Naive thymus-derived CD8-positive, alpha-beta T cell (primary cell): ENCODE measurements at regions not wholly inside any gene's neighbourhood (a gene's known extent, or its start where the extent isn't known, plus 50 kb on each side); places are given as distances from the start of the nearest gene placed in this dataset.

Source experiments
- ATAC-seq, 2 donors: fragments of 150-1000 bp; cut with Tn5 transposase in 1 of 2; sonication (Bioruptor Pico), chemical (Tn5 transposase) in 1 of 2; 1 replicate in 1 of 2; 2 replicates in 1 of 2; pipeline ENCODE4 v1.10.0; 2021; ENCODE audit warnings: mild to moderate bottlenecking in 2 of 2, moderate library complexity in 2 of 2
- POLR2A ChIA-PET: fragments of 350-600 bp; sonication (Branson Sonifier 250); formaldehyde crosslinking; loops from one replicate; lab custom pipeline; 2021; ENCODE audit warnings: antibody characterized with exemption; lab: Charles Lee
- DNase-seq, 10 donors: peaks; one replicate each; pipeline versions ENCODE4 v3.0.0 to v3.0.0-alpha.2; 2020 to 2022
- H3K27ac Mint-ChIP-seq, 10 donors: one replicate each; pipeline ENCODE4 v1.8.0; 2020 to 2022; ENCODE audit warnings: mild to moderate bottlenecking in 10 of 10, mixed read lengths in 10 of 10, moderate library complexity in 4 of 10, inconsistent platforms in 1 of 10
- H3K27me3 Mint-ChIP-seq, 5 donors: one replicate each; pipeline ENCODE4 v1.8.0; 2021 to 2022; ENCODE audit warnings: mixed read lengths in 5 of 5
- H3K36me3 Mint-ChIP-seq, 3 donors: one replicate each; pipeline ENCODE4 v1.8.0; 2020 to 2022; ENCODE audit warnings: mixed read lengths in 3 of 3, mild to moderate bottlenecking in 2 of 3, inconsistent platforms in 1 of 3
- H3K4me1 Mint-ChIP-seq, 4 donors: one replicate each; pipeline ENCODE4 v1.8.0; 2021 to 2022; ENCODE audit warnings: mixed read lengths in 4 of 4
- H3K4me3 Mint-ChIP-seq, 10 donors: one replicate each; pipeline ENCODE4 v1.8.0; 2020 to 2022; ENCODE audit warnings: mild to moderate bottlenecking in 10 of 10, mixed read lengths in 10 of 10, moderate library complexity in 6 of 10, inconsistent platforms in 1 of 10
- H3K9me3 Mint-ChIP-seq, 9 donors: one replicate each; pipeline ENCODE4 v1.8.0; 2020 to 2022; ENCODE audit warnings: mixed read lengths in 9 of 9, mild to moderate bottlenecking in 3 of 9, inconsistent platforms in 1 of 9, moderate library complexity in 1 of 9

DNA sequence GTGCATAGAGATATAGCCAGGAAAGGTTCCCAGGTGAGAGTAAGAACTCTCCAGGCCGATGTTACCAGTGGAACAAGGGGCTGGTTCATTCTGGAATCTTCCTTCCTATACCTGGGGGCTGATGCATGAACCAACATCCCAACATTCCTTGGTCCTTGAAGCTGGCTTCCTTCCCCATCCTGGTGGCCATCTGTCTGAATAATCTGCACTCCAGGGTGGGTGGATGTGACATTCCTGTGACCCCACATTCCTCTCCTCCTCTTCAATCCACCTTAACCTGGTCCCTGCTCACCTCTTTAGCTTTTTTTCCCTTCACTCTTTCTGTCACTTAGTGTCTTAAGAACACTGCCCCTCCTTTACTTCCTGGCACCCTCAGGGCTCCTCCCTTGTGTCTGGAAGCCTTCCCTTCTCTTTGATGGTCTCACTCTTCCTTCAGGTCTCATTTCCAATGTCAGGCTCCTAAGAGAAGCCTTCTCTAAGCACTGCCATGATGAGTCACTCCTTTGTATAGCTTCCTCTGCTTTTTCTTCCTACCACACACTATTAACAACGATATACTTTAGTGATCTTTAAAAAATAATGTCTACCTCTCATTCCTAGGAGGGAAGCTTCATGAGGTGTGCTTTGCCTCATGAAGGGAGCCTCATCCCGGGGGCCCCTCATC is 80.3 kb downstream of the BOD1 start:
- Mint-ChIP-seq H3K4me1 (no peaks in the 10 kb centered on the region), H3K27ac (no peak overlapping the region), H3K9me3 (no peaks in the 10 kb centered on the region), H3K36me3 (no peaks in the 10 kb centered on the region), H3K27me3 (peaks cover 6 to 30% (median 25%) of the 10 kb centered on the region in 5 donors), H3K4me3 (no peak overlapping the region)
- ATAC-seq: no peak
- POLR2A ChIA-PET: no interaction called here
- DNase-seq: no peak

DNA sequence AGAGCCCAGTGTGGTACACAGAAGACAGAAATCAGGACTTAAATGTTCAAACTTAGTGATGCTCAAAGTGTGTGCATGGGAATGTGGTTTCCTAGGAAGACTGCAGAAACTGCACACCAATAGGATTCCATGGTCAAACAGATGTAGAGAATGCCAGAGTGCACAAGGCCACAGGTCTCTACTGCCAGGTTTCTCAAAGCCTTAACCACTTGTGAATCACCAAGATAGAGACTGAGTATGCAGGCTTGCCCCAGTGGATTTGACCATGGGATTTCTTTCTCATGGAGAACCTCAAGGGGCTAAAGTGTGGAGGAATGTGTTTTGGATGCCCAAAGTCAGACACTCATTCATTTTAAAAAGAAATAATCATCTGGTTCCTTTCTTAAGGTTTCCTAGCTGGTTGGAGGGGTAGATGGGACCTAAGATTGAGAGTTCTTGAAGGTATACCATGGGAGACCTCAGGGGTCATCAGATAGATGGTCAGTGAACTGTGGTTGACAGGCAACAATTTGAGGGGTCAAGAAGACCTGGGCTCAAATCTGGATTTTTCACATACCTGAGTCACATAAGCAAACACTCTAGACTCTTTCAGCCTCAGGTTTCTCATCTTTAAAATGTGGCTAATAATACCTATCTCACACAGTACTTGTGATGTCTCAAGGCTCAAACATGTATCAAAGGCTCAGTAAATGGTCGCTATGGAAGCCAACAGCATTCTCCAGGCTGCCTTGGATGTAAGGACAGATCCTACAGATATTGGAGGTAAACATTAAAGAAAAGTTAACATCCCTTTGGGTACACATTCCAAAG is 81.1 kb downstream of the BOD1 start:
- POLR2A ChIA-PET: no interaction called here
- no peaks in the 10 kb centered on the region for H3K36me3 Mint-ChIP-seq
- no peak overlapping the region for H3K4me3 Mint-ChIP-seq
- no peaks in the 10 kb centered on the region for H3K4me1 Mint-ChIP-seq
- DNase-seq (no peak), ATAC-seq (no peak)
- peaks cover 6 to 35% (median 20%) of the 10 kb centered on the region in 5 donors for H3K27me3 Mint-ChIP-seq
- no peak overlapping the region for H3K27ac Mint-ChIP-seq
- no peaks in the 10 kb centered on the region for H3K9me3 Mint-ChIP-seq

DNA sequence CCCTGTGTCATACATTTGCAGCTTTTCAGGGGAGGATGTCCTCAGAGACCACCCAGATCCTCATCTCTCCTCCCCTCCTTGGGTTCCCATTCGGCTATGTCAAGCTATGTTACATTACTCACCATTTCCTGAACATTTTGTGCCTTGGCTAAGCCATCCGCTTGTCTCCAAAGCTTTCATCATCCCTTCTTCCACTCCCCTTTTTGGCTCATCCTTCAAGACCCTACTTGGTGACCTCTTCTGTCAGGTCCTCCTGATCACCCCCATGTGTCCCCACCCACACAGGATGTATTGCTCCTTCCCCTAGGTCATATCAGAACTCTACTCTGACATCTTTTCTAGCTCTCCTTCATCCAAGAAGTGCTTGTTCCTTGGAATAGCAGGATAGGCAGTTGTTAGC is 81.8 kb downstream of the BOD1 start:
- no peaks in the 10 kb centered on the region for H3K4me1 Mint-ChIP-seq
- H3K27ac Mint-ChIP-seq: no peak overlapping the region
- H3K36me3 Mint-ChIP-seq: no peaks in the 10 kb centered on the region
- no peak overlapping the region for H3K4me3 Mint-ChIP-seq
- H3K9me3 Mint-ChIP-seq: no peaks in the 10 kb centered on the region
- DNase-seq: no peak
- POLR2A ChIA-PET: no interaction called here
- no peak for ATAC-seq
- peaks cover 6 to 31% (median 20%) of the 10 kb centered on the region in 5 donors for H3K27me3 Mint-ChIP-seq

DNA sequence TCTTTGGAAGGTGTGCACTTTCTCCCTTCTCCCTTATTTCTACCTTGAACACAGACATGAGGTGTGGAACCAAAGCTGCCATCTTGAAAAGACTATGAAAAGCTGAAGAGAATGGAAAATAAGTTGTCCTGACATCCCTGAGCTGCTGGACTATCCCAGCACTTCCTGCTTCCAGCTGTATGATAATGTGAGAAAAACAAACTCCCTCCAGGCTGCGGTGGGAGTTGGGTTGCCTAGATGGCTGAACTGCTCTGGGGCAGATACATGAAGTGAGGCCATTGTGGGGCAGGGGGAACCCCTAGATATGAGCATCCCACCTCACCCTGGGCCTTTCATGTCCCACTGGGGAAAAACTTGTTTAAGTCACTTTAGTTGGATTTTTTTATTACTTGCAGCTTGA is 82.4 kb downstream of the BOD1 start:
- POLR2A ChIA-PET: no interaction called here
- Mint-ChIP-seq H3K36me3 (no peaks in the 10 kb centered on the region), H3K27me3 (peaks cover 5 to 24% (median 20%) of the 10 kb centered on the region in 5 donors), H3K9me3 (no peaks in the 10 kb centered on the region), H3K4me3 (no peak overlapping the region), H3K4me1 (no peaks in the 10 kb centered on the region), H3K27ac (no peak overlapping the region)
- DNase-seq (no peak), ATAC-seq (no peak)

GRCh38 chr5:173532689-173533250 is 83.7 kb downstream of the BOD1 start:
- POLR2A ChIA-PET: no interaction called here

GRCh38 chr5:173531863-173532262 is 84.6 kb downstream of the BOD1 start:
- ATAC-seq (no peak), DNase-seq (no peak)
- H3K4me3 Mint-ChIP-seq: no peak overlapping the region
- peaks cover 1 to 16% (median 12%) of the 10 kb centered on the region in 5 donors for H3K27me3 Mint-ChIP-seq
- H3K36me3 Mint-ChIP-seq: no peaks in the 10 kb centered on the region
- POLR2A ChIA-PET: no interaction called here
- no peaks in the 10 kb centered on the region for H3K9me3 Mint-ChIP-seq
- H3K4me1 Mint-ChIP-seq: no peaks in the 10 kb centered on the region
- H3K27ac Mint-ChIP-seq: no peak overlapping the region

More at GRCh38 chr5:173532689-173533250, 83.7 kb downstream of the BOD1 start:
- no peaks in the 10 kb centered on the region for H3K36me3 Mint-ChIP-seq
- ATAC-seq (no peak), DNase-seq (no peak)
- H3K4me3 Mint-ChIP-seq: no peak overlapping the region
- no peaks in the 10 kb centered on the region for H3K9me3 Mint-ChIP-seq
- H3K27ac Mint-ChIP-seq: no peak overlapping the region
- no peaks in the 10 kb centered on the region for H3K4me1 Mint-ChIP-seq
- peaks cover 5 to 20% (median 12%) of the 10 kb centered on the region in 5 donors for H3K27me3 Mint-ChIP-seq

DNA sequence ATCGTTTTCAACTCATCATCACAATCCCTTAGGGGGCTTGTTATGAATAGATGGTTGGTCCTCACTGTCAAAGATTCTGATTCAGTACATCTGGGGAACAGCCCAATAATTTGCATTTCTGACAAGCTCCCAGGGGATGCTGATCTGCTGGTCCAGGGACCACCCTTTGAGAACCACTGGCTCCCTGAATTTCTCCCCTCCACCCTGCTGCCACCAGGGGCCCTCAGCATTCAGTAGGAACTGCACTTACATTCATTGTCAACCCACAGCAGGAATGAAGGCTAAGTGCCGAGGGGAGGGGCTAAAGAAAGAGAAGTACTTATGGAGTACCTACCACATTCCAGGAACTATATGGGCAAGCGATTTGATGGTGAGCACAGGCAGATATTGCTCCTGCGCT is 85.9 kb downstream of the BOD1 start:
- Mint-ChIP-seq H3K27ac (no peak overlapping the region), H3K36me3 (no peaks in the 10 kb centered on the region), H3K9me3 (no peaks in the 10 kb centered on the region), H3K4me1 (no peaks in the 10 kb centered on the region), H3K4me3 (no peak overlapping the region), H3K27me3 (peaks cover 4 to 14% (median 12%) of the 10 kb centered on the region in 5 donors)
- DNase-seq (no peak), ATAC-seq (no peak)
- POLR2A ChIA-PET: no interaction called here

DNA sequence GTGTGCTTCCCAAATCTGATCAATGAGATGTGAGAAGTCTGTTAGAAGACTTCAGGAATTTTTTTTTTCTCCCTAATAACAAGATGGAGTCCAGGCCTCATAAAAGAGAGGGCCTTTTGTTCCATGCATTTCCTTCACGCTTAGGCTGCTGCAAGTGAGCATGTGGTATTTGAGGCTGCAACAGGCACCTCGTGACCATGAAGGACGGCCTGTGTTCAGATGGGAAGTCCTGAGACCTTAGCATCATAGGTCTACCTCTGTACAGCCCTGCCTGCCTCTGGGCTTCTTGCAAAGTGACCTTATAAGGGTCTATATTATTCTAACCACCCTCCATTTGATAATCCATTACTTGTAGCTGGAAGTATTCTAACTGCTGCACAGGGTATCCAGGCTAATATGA is 86.6 kb downstream of the BOD1 start:
- no peaks in the 10 kb centered on the region for H3K36me3 Mint-ChIP-seq
- ATAC-seq (no peak), DNase-seq (no peak)
- H3K4me1 Mint-ChIP-seq: no peaks in the 10 kb centered on the region
- no peak overlapping the region for H3K4me3 Mint-ChIP-seq
- H3K27me3 Mint-ChIP-seq: peaks cover 4 to 12% (median 10%) of the 10 kb centered on the region in 5 donors
- POLR2A ChIA-PET: no interaction called here
- no peak overlapping the region for H3K27ac Mint-ChIP-seq
- no peaks in the 10 kb centered on the region for H3K9me3 Mint-ChIP-seq

GRCh38 chr5:173527671-173528070 is 88.8 kb downstream of the BOD1 start:
- DNase-seq (no peak), ATAC-seq (no peak)
- Mint-ChIP-seq H3K27me3 (peaks cover 6 to 12% (median 9%) of the 10 kb centered on the region in 5 donors), H3K9me3 (no peaks in the 10 kb centered on the region), H3K36me3 (no peaks in the 10 kb centered on the region), H3K27ac (no peak overlapping the region), H3K4me1 (no peaks in the 10 kb centered on the region), H3K4me3 (no peak overlapping the region)
- POLR2A ChIA-PET: no interaction called here

GRCh38 chr5:173524136-173524535 is 92.3 kb downstream of the BOD1 start:
- no peak for ATAC-seq
- POLR2A ChIA-PET: no interaction called here
- Mint-ChIP-seq H3K36me3 (peaks cover 0 to 11% (median 0%) of the 10 kb centered on the region in 3 donors), H3K4me1 (no peaks in the 10 kb centered on the region), H3K27ac (no peak overlapping the region), H3K4me3 (no peak overlapping the region), H3K27me3 (peaks cover 5 to 17% (median 14%) of the 10 kb centered on the region in 5 donors), H3K9me3 (peaks cover 0 to 22% (median 7%) of the 10 kb centered on the region in 9 donors)
- no peak for DNase-seq

- ATAC-seq (no peak), DNase-seq (no peak)
- Mint-ChIP-seq H3K9me3 (peaks cover 0 to 22% (median 7%) of the 10 kb centered on the region in 9 donors), H3K36me3 (peaks cover 0 to 13% (median 0%) of the 10 kb centered on the region in 3 donors), H3K27me3 (peaks cover 5 to 21% (median 14%) of the 10 kb centered on the region in 5 donors), H3K4me3 (no peak overlapping the region), H3K27ac (no peak overlapping the region), H3K4me1 (no peaks in the 10 kb centered on the region)
- POLR2A ChIA-PET: no interaction called here
These were observed 93.1 kb downstream of the BOD1 start for GRCh38 chr5:173523388-173523787.

GRCh38 chr5:173522518-173522917 is 93.9 kb downstream of the BOD1 start:
- no peaks in the 10 kb centered on the region for H3K4me1 Mint-ChIP-seq
- peaks cover 0 to 22% (median 11%) of the 10 kb centered on the region in 9 donors for H3K9me3 Mint-ChIP-seq
- ATAC-seq (no peak), DNase-seq (no peak)
- H3K27me3 Mint-ChIP-seq: peaks cover 4 to 25% (median 18%) of the 10 kb centered on the region in 5 donors
- H3K36me3 Mint-ChIP-seq: peaks cover 0 to 13% (median 0%) of the 10 kb centered on the region in 3 donors
- POLR2A ChIA-PET: no interaction called here
- H3K4me3 Mint-ChIP-seq: no peak overlapping the region
- no peak overlapping the region for H3K27ac Mint-ChIP-seq

- H3K36me3 Mint-ChIP-seq: peaks cover 0 to 13% (median 0%) of the 10 kb centered on the region in 3 donors
- peaks cover 8 to 25% (median 16%) of the 10 kb centered on the region in 5 donors for H3K27me3 Mint-ChIP-seq
- ATAC-seq (no peak), DNase-seq (no peak)
- POLR2A ChIA-PET: no interaction called here
- H3K4me1 Mint-ChIP-seq: no peaks in the 10 kb centered on the region
- no peak overlapping the region for H3K27ac Mint-ChIP-seq
- H3K9me3 Mint-ChIP-seq: peaks cover 0 to 22% (median 11%) of the 10 kb centered on the region in 9 donors
- no peak overlapping the region for H3K4me3 Mint-ChIP-seq
These were observed 97.6 kb downstream of the BOD1 start for GRCh38 chr5:173518856-173519255.
